ENCODE measurements at regions not wholly inside any gene's neighbourhood (a gene's known extent, or its start where the extent isn't known, plus 50 kb on each side); places are given as distances from the start of the nearest gene placed in this dataset.

- TF ChIP-seq POLR2A (IDR thresholded peaks at IDR 0.05): no peak
- TF ChIP-seq, protein P1, sequence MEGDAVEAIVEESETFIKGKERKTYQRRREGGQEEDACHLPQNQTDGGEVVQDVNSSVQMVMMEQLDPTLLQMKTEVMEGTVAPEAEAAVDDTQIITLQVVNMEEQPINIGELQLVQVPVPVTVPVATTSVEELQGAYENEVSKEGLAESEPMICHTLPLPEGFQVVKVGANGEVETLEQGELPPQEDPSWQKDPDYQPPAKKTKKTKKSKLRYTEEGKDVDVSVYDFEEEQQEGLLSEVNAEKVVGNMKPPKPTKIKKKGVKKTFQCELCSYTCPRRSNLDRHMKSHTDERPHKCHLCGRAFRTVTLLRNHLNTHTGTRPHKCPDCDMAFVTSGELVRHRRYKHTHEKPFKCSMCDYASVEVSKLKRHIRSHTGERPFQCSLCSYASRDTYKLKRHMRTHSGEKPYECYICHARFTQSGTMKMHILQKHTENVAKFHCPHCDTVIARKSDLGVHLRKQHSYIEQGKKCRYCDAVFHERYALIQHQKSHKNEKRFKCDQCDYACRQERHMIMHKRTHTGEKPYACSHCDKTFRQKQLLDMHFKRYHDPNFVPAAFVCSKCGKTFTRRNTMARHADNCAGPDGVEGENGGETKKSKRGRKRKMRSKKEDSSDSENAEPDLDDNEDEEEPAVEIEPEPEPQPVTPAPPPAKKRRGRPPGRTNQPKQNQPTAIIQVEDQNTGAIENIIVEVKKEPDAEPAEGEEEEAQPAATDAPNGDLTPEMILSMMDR (IDR thresholded peaks at IDR 0.05): no peak
These were observed 149.8 kb downstream of the KLF6 start for GRCh38 chr10:3635211-3635671.

Data from heart left ventricle (tissue), 13 donors.